ENCODE measurements at regions not wholly inside any gene's neighbourhood (a gene's known extent, or its start where the extent isn't known, plus 50 kb on each side); places are given as distances from the start of the nearest gene placed in this dataset.

GRCh38 chr15:81507831-81508230 lies 133.8 kb upstream of the TMC3 start:
- DNase-seq = no peak

- no peak for DNase-seq
These were observed 132.9 kb upstream of the TMC3 start for GRCh38 chr15:81506936-81507335.

GRCh38 chr15:81506071-81506470 lies 132.1 kb upstream of the TMC3 start:
- DNase-seq = no peak

GRCh38 chr15:81504170-81504905 lies 130.3 kb upstream of the TMC3 start:
- no peak for DNase-seq

GRCh38 chr15:81502439-81502838 lies 128.4 kb upstream of the TMC3 start:
- no peak for DNase-seq

- DNase-seq = no peak
These were observed 126.1 kb upstream of the TMC3 start for GRCh38 chr15:81500081-81500480.

GRCh38 chr15:81498294-81498693 lies 124.3 kb upstream of the TMC3 start:
- no peak for DNase-seq

- no peak for DNase-seq
These were observed 123.2 kb upstream of the TMC3 start for GRCh38 chr15:81497238-81497637.

- DNase-seq = no peak
These were observed 121.9 kb upstream of the TMC3 start for GRCh38 chr15:81495780-81496467.

GRCh38 chr15:81492969-81493645 lies 119.1 kb upstream of the TMC3 start:
- DNase-seq = no peak

GRCh38 chr15:81492331-81492968 lies 118.4 kb upstream of the TMC3 start:
- no peak for DNase-seq

GRCh38 chr15:81491414-81492096 lies 117.5 kb upstream of the TMC3 start:
- no peak for DNase-seq

- DNase-seq = no peak
These were observed 111.8 kb upstream of the TMC3 start for GRCh38 chr15:81485806-81486205.

GRCh38 chr15:81484086-81484955 lies 110.3 kb upstream of the TMC3 start:
- DNase-seq = no peak

- DNase-seq = no peak
These were observed 109.5 kb upstream of the TMC3 start for GRCh38 chr15:81483496-81483895.

GRCh38 chr15:81481346-81481745 lies 107.3 kb upstream of the TMC3 start:
- no peak for DNase-seq

- DNase-seq = peak; percentile 56
These were observed 106.6 kb upstream of the TMC3 start for GRCh38 chr15:81480645-81481053.

- DNase-seq = no peak
These were observed 104.3 kb upstream of the TMC3 start for GRCh38 chr15:81478354-81478753.

- DNase-seq = no peak
These were observed 101.9 kb upstream of the TMC3 start for GRCh38 chr15:81475926-81476325.

- DNase-seq = no peak
These were observed 101.5 kb upstream of the TMC3 start for GRCh38 chr15:81475471-81475870.

- DNase-seq = no peak
These were observed 99.9 kb upstream of the TMC3 start for GRCh38 chr15:81473946-81474345.

GRCh38 chr15:81473177-81473576 lies 99.2 kb upstream of the TMC3 start:
- DNase-seq = no peak

All from CD4-positive, alpha-beta T cell treated with Interleukin-21 for 1 hour (primary cell).